SK-N-SH (cell line): ENCODE measurements at regions not wholly inside any gene's neighbourhood (a gene's known extent, or its start where the extent isn't known, plus 50 kb on each side); places are given as distances from the start of the nearest gene placed in this dataset.

ENCODE experiments used
- CHD2 ChIP-seq: fragments of 150-350 bp; IDR thresholded peaks from 2 replicates; pipeline ENCODE4 v1.6.1; 2018; ENCODE audit warnings: low read length; ENCODE audit not compliant: partially characterized antibody
- EP300 ChIP-seq, 2 experiments: IDR thresholded peaks; 2 replicates each; pipeline versions ENCODE4 v1.4.0 to v1.6.1; 2012; ENCODE audit warnings: borderline replicate concordance in 1 of 2, low read depth in 1 of 2, low read length in 1 of 2
- EZH2phosphoT487 ChIP-seq: fragments of 200-600 bp; sonication (generic); IDR thresholded peaks from 2 replicates; pipeline ENCODE4 v1.6.1; 2017; ENCODE audit warnings: low read depth, mixed run types, mild to moderate bottlenecking, antibody characterized with exemption, moderate library complexity, borderline replicate concordance
- GABPA ChIP-seq: IDR thresholded peaks from 2 replicates; pipeline ENCODE4 v1.4.0; 2012; ENCODE audit warnings: low read depth, mild to moderate bottlenecking
- JUND ChIP-seq: IDR thresholded peaks from 2 replicates; pipeline ENCODE4 v1.4.0; 2012
- MXI1 ChIP-seq: IDR thresholded peaks from 2 replicates; pipeline ENCODE4 v1.6.1; 2012; ENCODE audit warnings: mild to moderate bottlenecking, low read depth, low read length, improper control_type of control experiment
- NRF1 ChIP-seq: IDR thresholded peaks from 2 replicates; pipeline ENCODE4 v1.6.1; 2012; ENCODE audit warnings: low read depth, mild to moderate bottlenecking, low read length
- RCOR1 ChIP-seq: fragments of 150-350 bp; IDR thresholded peaks from 2 replicates; pipeline ENCODE4 v1.6.1; 2017; ENCODE audit warnings: antibody characterized with exemption, low read length
- RXRA ChIP-seq: IDR thresholded peaks from 2 replicates; pipeline ENCODE4 v1.4.0; 2012; ENCODE audit warnings: low read depth, mild to moderate bottlenecking, borderline replicate concordance
- TAF1 ChIP-seq: IDR thresholded peaks from 2 replicates; pipeline ENCODE4 v1.6.1; 2012; ENCODE audit warnings: low read depth, mild to moderate bottlenecking, low read length, moderate library complexity, borderline replicate concordance
- YY1 ChIP-seq: IDR thresholded peaks from 2 replicates; pipeline ENCODE4 v1.4.0; 2012; ENCODE audit warnings: low read depth, mild to moderate bottlenecking
- TF ChIP-seq, protein P1 (sequence below): IDR thresholded peaks from 2 replicates; pipeline ENCODE4 v1.6.1; 2012; ENCODE audit warnings: mild to moderate bottlenecking, low read depth, low read length, moderate library complexity
- TF ChIP-seq, protein P2 (sequence below): fragments of 200-600 bp; sonication (generic); IDR thresholded peaks from 2 replicates; pipeline ENCODE4 v1.6.1; 2017; ENCODE audit warnings: antibody characterized with exemption, mild to moderate bottlenecking, moderate library complexity

- no peak for TF ChIP-seq NRF1
- TF ChIP-seq EP300 (IDR thresholded peaks at IDR 0.05; ENCODE audit: borderline replicate concordance in 1 of 2, low read depth in 1 of 2, low read length in 1 of 2): no peak
- TF ChIP-seq RCOR1: no peak
- no peak for TF ChIP-seq JUND
- TF ChIP-seq MXI1: no peak
- TF ChIP-seq TAF1: no peak
- TF ChIP-seq, protein P1, sequence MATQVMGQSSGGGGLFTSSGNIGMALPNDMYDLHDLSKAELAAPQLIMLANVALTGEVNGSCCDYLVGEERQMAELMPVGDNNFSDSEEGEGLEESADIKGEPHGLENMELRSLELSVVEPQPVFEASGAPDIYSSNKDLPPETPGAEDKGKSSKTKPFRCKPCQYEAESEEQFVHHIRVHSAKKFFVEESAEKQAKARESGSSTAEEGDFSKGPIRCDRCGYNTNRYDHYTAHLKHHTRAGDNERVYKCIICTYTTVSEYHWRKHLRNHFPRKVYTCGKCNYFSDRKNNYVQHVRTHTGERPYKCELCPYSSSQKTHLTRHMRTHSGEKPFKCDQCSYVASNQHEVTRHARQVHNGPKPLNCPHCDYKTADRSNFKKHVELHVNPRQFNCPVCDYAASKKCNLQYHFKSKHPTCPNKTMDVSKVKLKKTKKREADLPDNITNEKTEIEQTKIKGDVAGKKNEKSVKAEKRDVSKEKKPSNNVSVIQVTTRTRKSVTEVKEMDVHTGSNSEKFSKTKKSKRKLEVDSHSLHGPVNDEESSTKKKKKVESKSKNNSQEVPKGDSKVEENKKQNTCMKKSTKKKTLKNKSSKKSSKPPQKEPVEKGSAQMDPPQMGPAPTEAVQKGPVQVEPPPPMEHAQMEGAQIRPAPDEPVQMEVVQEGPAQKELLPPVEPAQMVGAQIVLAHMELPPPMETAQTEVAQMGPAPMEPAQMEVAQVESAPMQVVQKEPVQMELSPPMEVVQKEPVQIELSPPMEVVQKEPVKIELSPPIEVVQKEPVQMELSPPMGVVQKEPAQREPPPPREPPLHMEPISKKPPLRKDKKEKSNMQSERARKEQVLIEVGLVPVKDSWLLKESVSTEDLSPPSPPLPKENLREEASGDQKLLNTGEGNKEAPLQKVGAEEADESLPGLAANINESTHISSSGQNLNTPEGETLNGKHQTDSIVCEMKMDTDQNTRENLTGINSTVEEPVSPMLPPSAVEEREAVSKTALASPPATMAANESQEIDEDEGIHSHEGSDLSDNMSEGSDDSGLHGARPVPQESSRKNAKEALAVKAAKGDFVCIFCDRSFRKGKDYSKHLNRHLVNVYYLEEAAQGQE: no peak
- TF ChIP-seq, protein P2, sequence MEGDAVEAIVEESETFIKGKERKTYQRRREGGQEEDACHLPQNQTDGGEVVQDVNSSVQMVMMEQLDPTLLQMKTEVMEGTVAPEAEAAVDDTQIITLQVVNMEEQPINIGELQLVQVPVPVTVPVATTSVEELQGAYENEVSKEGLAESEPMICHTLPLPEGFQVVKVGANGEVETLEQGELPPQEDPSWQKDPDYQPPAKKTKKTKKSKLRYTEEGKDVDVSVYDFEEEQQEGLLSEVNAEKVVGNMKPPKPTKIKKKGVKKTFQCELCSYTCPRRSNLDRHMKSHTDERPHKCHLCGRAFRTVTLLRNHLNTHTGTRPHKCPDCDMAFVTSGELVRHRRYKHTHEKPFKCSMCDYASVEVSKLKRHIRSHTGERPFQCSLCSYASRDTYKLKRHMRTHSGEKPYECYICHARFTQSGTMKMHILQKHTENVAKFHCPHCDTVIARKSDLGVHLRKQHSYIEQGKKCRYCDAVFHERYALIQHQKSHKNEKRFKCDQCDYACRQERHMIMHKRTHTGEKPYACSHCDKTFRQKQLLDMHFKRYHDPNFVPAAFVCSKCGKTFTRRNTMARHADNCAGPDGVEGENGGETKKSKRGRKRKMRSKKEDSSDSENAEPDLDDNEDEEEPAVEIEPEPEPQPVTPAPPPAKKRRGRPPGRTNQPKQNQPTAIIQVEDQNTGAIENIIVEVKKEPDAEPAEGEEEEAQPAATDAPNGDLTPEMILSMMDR: no peak
- TF ChIP-seq EZH2phosphoT487: no peak
- TF ChIP-seq CHD2: no peak
- TF ChIP-seq GABPA: no peak
- no peak for TF ChIP-seq YY1
- TF ChIP-seq RXRA: no peak
Measured at GRCh38 chr15:58329211-58329610, 102.6 kb upstream of the LIPC start.
